ENCODE measurements at regions not wholly inside any gene's neighbourhood (a gene's known extent, or its start where the extent isn't known, plus 50 kb on each side); places are given as distances from the start of the nearest gene placed in this dataset.

DNA sequence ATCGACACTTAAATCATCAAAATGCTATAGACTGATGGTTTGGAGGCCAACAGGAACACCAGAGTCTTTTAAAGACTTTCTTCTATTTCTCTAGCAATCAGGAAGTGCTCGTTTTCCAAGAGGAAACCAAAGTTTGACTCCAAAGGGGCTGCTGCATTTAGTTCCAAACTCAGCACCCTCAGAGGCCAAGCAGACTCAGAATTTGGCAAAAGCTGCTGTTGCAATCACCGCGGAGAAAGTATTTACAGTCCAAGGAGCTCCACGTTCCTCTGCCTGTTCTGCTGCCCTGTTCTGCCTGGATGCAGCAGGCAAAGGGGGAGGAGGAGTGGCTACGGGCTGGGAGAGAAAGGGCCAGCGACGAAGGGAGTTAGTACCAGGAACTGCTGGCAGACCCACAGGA, 325.1 kb downstream of the BCL11B start:
- DNase-seq (ENCODE audit: low spot score in 2 of 2): no peak
- Mint-ChIP-seq H3K27ac (ENCODE audit: low read depth) (no peak overlapping the region), H3K36me3 (ENCODE audit: insufficient read depth) (no peaks in the 10 kb centered on the region)

DNA sequence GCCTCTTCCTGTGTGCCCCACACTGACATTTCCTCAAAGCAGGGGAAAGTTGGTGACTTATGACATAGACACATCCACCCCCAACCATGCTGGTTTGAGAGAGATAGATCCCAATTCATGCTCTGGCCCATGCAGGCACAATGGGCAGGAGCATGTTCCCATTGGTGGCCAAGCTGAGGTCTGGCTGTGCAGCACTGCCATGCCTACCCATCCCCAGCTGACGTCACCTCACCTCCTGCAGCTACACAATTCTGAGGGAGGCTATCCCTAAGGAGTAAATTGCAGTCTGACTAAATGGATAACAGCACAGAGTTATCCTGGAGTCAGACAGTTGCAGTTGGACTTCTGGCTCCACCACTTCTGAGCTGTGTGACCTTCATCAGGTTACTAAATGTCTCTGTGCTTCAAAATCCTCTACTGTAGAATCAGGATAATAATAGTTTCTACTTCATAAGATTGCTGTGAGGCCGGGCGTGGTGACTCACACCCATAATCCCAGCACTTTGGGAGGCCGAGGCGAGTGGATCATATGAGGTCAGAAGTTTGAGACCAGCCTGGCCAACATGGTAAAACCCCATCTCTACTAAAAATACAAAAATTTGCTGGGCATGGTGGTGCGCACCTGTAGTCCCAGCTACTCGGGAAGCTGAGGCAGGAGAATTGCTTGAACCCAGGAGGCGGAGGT, 323.9 kb downstream of the BCL11B start:
- no peak overlapping the region for H3K27ac Mint-ChIP-seq (ENCODE audit: low read depth)
- ATAC-seq (replicated peaks; ENCODE audit: extremely low read depth, poor library complexity, severe bottlenecking): no peak
- no peak for DNase-seq (ENCODE audit: low spot score in 2 of 2)
- no peaks in the 10 kb centered on the region for H3K4me1 Mint-ChIP-seq
- no peaks in the 10 kb centered on the region for H3K36me3 Mint-ChIP-seq (ENCODE audit: insufficient read depth)
- no peaks in the 10 kb centered on the region for H3K27me3 Mint-ChIP-seq
- no peaks in the 10 kb centered on the region for H3K9me3 Mint-ChIP-seq
- H3K4me3 Mint-ChIP-seq: no peak overlapping the region

More for the DNA sequence above, 325.1 kb downstream of the BCL11B start:
- ATAC-seq (replicated peaks; ENCODE audit: extremely low read depth, poor library complexity, severe bottlenecking): no peak
- no peak overlapping the region for H3K4me3 Mint-ChIP-seq
- no peaks in the 10 kb centered on the region for H3K27me3 Mint-ChIP-seq
- H3K9me3 Mint-ChIP-seq: no peaks in the 10 kb centered on the region
- no peaks in the 10 kb centered on the region for H3K4me1 Mint-ChIP-seq

DNA sequence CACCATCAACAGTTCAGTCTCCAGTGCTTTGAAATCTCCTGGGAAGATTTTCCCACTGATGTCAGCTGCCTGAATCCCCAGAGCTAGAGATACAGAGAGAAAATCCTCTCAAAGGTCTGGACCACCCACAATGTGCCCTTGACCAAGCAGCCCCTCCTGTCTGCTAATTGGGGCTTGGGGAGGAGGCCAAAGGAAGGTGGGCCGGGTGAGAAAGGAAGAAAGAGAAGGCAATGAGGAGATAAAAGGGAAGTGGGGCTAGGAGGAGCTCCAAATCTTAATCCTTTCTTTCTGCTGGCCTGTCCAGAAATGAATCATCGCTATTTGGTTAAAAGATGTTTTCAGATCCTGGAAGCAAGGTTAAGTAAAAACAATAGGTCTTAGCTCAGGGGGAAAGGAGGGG, 322.9 kb downstream of the BCL11B start:
- Mint-ChIP-seq H3K27me3 (no peaks in the 10 kb centered on the region), H3K4me3 (no peak overlapping the region), H3K9me3 (no peaks in the 10 kb centered on the region), H3K27ac (ENCODE audit: low read depth) (no peak overlapping the region), H3K4me1 (no peaks in the 10 kb centered on the region), H3K36me3 (ENCODE audit: insufficient read depth) (no peaks in the 10 kb centered on the region)
- DNase-seq (ENCODE audit: low spot score in 2 of 2): no peak
- no peak for ATAC-seq (replicated peaks; ENCODE audit: extremely low read depth, poor library complexity, severe bottlenecking)

DNA sequence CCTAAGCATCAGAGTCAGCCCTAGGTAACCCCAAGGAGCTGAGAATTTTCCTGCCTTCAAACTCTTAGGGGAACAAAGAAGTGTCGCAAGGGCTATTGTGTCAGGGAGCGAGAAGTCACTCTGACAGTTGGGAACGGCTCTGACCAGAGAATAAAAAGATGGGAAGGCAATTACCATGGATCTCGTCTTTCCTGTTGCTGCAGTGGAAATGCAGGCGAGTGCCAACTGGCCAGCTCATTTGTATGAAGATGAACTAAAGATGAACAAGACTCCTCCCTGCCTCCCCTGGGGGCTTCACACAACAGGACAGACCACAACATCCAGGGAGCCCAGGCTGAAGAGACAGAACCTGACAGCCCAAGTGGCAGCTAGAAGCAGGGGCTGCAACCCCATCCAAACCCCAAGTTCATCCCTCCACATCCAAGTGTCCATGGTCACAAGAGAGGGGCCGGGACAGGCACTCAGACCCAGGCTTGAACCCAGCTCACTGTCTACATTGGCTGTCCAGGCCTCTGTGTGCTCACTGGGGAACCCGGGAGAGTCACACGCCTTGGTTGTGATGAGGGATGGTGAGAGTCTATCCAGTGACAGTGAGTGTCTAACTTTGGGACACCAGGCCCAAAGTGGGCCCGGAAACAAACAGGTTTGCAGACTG, 322.4 kb downstream of the BCL11B start:
- Mint-ChIP-seq H3K4me3 (no peak overlapping the region), H3K36me3 (ENCODE audit: insufficient read depth) (no peaks in the 10 kb centered on the region), H3K27ac (ENCODE audit: low read depth) (no peak overlapping the region), H3K9me3 (no peaks in the 10 kb centered on the region), H3K4me1 (no peaks in the 10 kb centered on the region), H3K27me3 (no peaks in the 10 kb centered on the region)
- no peak for ATAC-seq (replicated peaks; ENCODE audit: extremely low read depth, poor library complexity, severe bottlenecking)
- DNase-seq (ENCODE audit: low spot score in 2 of 2): no peak

DNA sequence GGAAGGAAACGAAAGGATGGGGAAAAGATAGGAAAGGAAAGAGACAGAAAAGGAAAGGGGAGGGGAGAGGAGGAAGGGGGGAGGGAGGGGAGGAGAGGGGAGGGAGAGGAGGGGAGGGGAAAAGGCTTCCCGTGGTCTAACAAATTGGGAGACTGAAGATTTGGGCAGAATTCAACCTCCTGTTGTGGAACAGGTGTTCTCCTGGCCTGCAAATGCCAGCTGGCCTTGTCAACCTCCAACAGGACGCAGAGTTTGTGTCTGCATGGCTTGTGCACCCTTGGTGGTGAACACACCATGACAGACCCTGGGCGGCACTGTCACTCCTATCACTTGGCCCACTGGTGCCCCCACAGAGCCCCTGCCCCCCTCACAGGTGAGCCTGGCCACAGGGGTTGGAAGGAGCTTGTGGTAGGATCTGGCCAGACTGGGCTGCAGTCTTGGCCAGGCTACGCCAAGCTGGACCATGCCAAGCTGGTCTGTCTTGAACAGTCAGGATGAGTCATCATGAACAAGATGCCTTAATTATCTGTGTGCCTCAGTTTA, 321.6 kb downstream of the BCL11B start:
- no peaks in the 10 kb centered on the region for H3K4me1 Mint-ChIP-seq
- no peaks in the 10 kb centered on the region for H3K36me3 Mint-ChIP-seq (ENCODE audit: insufficient read depth)
- no peak overlapping the region for H3K4me3 Mint-ChIP-seq
- no peaks in the 10 kb centered on the region for H3K27me3 Mint-ChIP-seq
- H3K27ac Mint-ChIP-seq (ENCODE audit: low read depth): no peak overlapping the region
- no peak for ATAC-seq (replicated peaks; ENCODE audit: extremely low read depth, poor library complexity, severe bottlenecking)
- H3K9me3 Mint-ChIP-seq: no peaks in the 10 kb centered on the region
- no peak for DNase-seq (ENCODE audit: low spot score in 2 of 2)

- Mint-ChIP-seq H3K27ac (ENCODE audit: low read depth) (no peak overlapping the region), H3K36me3 (ENCODE audit: insufficient read depth) (no peaks in the 10 kb centered on the region), H3K27me3 (no peaks in the 10 kb centered on the region), H3K9me3 (no peaks in the 10 kb centered on the region), H3K4me1 (no peaks in the 10 kb centered on the region), H3K4me3 (no peak overlapping the region)
- no peak for DNase-seq (ENCODE audit: low spot score in 2 of 2)
- no peak for ATAC-seq (replicated peaks; ENCODE audit: extremely low read depth, poor library complexity, severe bottlenecking)
Observed at GRCh38 chr14:98951031-98951430, 321.0 kb downstream of the BCL11B start.

- H3K27me3 Mint-ChIP-seq: no peaks in the 10 kb centered on the region
- H3K9me3 Mint-ChIP-seq: no peaks in the 10 kb centered on the region
- no peak for ATAC-seq (replicated peaks; ENCODE audit: extremely low read depth, poor library complexity, severe bottlenecking)
- no peaks in the 10 kb centered on the region for H3K4me1 Mint-ChIP-seq
- DNase-seq (ENCODE audit: low spot score in 2 of 2): no peak
- no peak overlapping the region for H3K27ac Mint-ChIP-seq (ENCODE audit: low read depth)
- H3K4me3 Mint-ChIP-seq: no peak overlapping the region
- H3K36me3 Mint-ChIP-seq (ENCODE audit: insufficient read depth): no peaks in the 10 kb centered on the region
Observed at GRCh38 chr14:98951521-98952152, 320.4 kb downstream of the BCL11B start.

DNA sequence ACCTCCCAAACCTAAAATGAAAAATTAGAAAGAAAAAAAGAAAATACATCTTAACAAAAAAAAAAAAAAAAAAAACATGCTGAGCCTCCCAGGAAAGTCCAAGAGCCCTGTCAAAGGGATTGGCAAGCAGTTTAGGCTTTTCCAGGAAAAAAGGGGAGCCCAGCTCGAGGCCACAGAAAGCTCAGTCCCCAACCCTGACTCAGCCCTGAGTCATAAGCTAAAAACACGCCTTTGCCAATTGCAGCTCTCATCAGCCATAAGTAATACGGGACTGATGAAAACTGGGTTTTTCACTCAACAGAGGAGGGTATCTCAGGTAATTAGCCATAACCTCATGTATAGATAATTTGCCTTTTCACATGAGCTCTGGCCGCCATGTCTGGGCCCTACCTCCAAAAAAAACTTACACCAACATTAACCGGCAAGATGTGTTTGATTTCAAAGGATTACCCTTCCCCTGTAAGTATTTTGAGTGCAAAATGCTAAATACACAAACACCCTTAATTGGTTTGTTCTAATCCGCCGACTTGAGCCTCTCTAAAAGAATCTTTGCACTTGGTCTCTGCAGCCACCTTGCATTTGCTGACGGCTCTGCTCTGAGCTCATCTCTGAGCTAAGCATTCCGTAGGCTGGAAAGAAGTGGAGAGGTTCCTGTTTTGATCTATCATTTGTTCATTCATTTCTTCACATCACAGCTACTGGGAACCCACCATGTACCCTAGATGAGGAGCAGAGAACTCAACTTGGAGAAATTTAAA, 319.2 kb downstream of the BCL11B start:
- no peak for ATAC-seq (replicated peaks; ENCODE audit: extremely low read depth, poor library complexity, severe bottlenecking)
- Mint-ChIP-seq H3K27me3 (no peaks in the 10 kb centered on the region), H3K4me3 (no peak overlapping the region), H3K9me3 (no peaks in the 10 kb centered on the region), H3K27ac (ENCODE audit: low read depth) (no peak overlapping the region), H3K4me1 (no peaks in the 10 kb centered on the region), H3K36me3 (ENCODE audit: insufficient read depth) (no peaks in the 10 kb centered on the region)
- no peak for DNase-seq (ENCODE audit: low spot score in 2 of 2)

- no peak for DNase-seq (ENCODE audit: low spot score in 2 of 2)
- no peak overlapping the region for H3K27ac Mint-ChIP-seq (ENCODE audit: low read depth)
- H3K9me3 Mint-ChIP-seq: no peaks in the 10 kb centered on the region
- no peak for ATAC-seq (replicated peaks; ENCODE audit: extremely low read depth, poor library complexity, severe bottlenecking)
- H3K36me3 Mint-ChIP-seq (ENCODE audit: insufficient read depth): no peaks in the 10 kb centered on the region
- no peaks in the 10 kb centered on the region for H3K27me3 Mint-ChIP-seq
- H3K4me1 Mint-ChIP-seq: no peaks in the 10 kb centered on the region
- H3K4me3 Mint-ChIP-seq: no peak overlapping the region
Observed at GRCh38 chr14:98953551-98954348, 318.2 kb downstream of the BCL11B start.

DNA sequence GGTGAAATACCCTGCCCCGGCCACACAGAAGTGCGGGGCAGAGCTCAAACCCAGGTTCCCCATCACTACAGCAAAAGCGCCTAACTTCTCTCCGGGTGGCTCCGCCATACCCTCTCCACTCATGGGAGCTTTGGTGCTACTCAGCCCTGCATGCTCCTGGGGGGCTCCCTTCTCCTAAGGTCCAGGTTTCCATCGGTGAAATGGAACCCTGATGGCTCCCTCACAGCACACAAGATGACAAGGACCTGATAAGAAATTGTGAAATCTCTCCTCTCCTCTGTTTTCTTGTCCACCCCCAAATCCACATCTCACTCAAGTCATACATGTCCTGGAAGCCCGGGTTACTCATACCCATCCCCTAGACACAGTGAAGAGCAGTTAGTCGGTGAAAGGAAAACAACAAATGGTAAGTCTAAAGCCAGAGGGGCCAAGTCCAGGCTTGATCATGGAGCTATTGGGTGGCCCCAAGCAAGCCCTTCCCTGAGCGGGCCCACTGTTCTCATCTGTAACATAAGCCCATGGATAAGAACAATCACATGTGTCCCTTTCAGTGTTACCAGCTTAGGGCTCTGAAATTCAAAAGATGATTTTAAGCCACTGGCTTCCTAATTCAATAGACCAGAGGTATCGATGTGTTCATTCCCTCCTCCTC, 317.5 kb downstream of the BCL11B start:
- Mint-ChIP-seq H3K27me3 (no peaks in the 10 kb centered on the region), H3K4me3 (no peak overlapping the region), H3K4me1 (no peaks in the 10 kb centered on the region), H3K9me3 (no peaks in the 10 kb centered on the region), H3K27ac (ENCODE audit: low read depth) (no peak overlapping the region), H3K36me3 (ENCODE audit: insufficient read depth) (no peaks in the 10 kb centered on the region)
- ATAC-seq (replicated peaks; ENCODE audit: extremely low read depth, poor library complexity, severe bottlenecking) (no peak), DNase-seq (ENCODE audit: low spot score in 2 of 2) (no peak)

DNA sequence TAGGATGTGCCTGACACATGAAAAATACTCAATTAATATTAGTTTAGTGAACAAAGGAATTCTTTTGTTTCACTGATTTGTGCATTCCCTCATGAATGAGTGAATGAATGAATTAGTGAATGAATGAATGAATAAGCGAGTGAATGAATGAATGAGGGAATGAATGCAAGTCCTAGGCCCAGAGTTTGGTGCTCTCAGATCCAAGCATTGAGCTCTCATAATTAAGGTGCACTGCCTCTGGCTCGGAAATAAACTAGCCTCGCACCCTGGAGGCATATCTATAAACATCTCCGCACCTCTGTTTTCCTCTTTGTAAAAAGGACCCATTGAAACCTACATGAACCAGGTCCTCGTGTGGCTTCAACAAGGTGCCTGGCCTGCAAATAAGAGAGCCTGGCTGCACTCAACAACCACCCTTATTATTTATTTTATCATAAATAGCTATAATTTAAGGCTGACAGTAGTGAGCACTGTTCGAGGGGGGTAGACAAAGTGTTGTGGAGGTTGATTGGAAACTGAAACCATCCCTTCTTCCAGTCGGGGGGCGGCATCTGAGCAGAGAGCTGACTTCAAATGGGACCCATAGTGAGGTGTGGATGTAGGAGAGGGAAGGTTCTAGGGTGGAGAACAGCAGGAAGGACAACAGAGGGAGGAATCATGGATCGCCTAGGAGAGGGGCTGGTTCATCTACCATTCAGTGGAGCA, 316.8 kb downstream of the BCL11B start:
- Mint-ChIP-seq H3K9me3 (no peaks in the 10 kb centered on the region), H3K27ac (ENCODE audit: low read depth) (no peak overlapping the region), H3K27me3 (no peaks in the 10 kb centered on the region), H3K4me1 (no peaks in the 10 kb centered on the region), H3K4me3 (no peak overlapping the region), H3K36me3 (ENCODE audit: insufficient read depth) (no peaks in the 10 kb centered on the region)
- DNase-seq (ENCODE audit: low spot score in 2 of 2) (no peak), ATAC-seq (replicated peaks; ENCODE audit: extremely low read depth, poor library complexity, severe bottlenecking) (no peak)

All from central memory CD8-positive, alpha-beta T cell (primary cell).